ENCODE measurements at regions not wholly inside any gene's neighbourhood (a gene's known extent, or its start where the extent isn't known, plus 50 kb on each side); places are given as distances from the start of the nearest gene placed in this dataset.

- Histone ChIP-seq H3K4me3 (no peak overlapping the region), H3K4me1 (no peaks in the 10 kb centered on the region), H3K27me3 (replicated peaks in 1 of 7) (no peaks in the 10 kb centered on the region), H3K36me3 (no peaks in the 10 kb centered on the region), H3K9me3 (no peaks in the 10 kb centered on the region), H3K27ac (no peak overlapping the region)
- TF ChIP-seq POLR2A (IDR thresholded peaks at IDR 0.05) (no peak), POLR2AphosphoS5 (IDR thresholded peaks at IDR 0.05) (no peak), CTCF (IDR thresholded peaks at IDR 0.05 in 8 of 11, conservative IDR thresholded peaks at IDR 0.05 in 3 of 11) (no peak)
- no peak for DNase-seq
- intact Hi-C loops (cut with DNase I; ENCODE audit: low total_unique reads) = no loop called here
- 61 to 79% (median 66%) methylated on average over 2 of the region's 2 CpGs for WGBS, 5 donors
Measured at GRCh38 chr9:81776834-81777233, 87.5 kb upstream of the TLE1 start.

GRCh38 chr9:81777482-81777881 lies 88.1 kb upstream of the TLE1 start:
- TF ChIP-seq POLR2A (IDR thresholded peaks at IDR 0.05) (no peak), CTCF (IDR thresholded peaks at IDR 0.05 in 8 of 11, conservative IDR thresholded peaks at IDR 0.05 in 3 of 11) (no peak), POLR2AphosphoS5 (IDR thresholded peaks at IDR 0.05) (no peak)
- DNase-seq = no peak
- no peaks in the 10 kb centered on the region for H3K36me3 ChIP-seq
- intact Hi-C loops (cut with DNase I; ENCODE audit: low total_unique reads) = no loop called here
- 63 to 84% (median 74%) methylated on average over 3 of the region's 3 CpGs for WGBS, 5 donors
- no peak overlapping the region for H3K27ac ChIP-seq
- H3K9me3 ChIP-seq = no peaks in the 10 kb centered on the region
- no peaks in the 10 kb centered on the region for H3K27me3 ChIP-seq (replicated peaks in 1 of 7)
- no peaks in the 10 kb centered on the region for H3K4me1 ChIP-seq
- H3K4me3 ChIP-seq = no peak overlapping the region

- Histone ChIP-seq H3K36me3 (no peaks in the 10 kb centered on the region), H3K27ac (no peak overlapping the region), H3K27me3 (replicated peaks in 1 of 7) (no peaks in the 10 kb centered on the region), H3K9me3 (no peaks in the 10 kb centered on the region), H3K4me3 (no peak overlapping the region), H3K4me1 (no peaks in the 10 kb centered on the region)
- no peak for TF ChIP-seq CTCF (IDR thresholded peaks at IDR 0.05 in 8 of 11, conservative IDR thresholded peaks at IDR 0.05 in 3 of 11)
- no peak for TF ChIP-seq POLR2AphosphoS5 (IDR thresholded peaks at IDR 0.05)
- no peak for TF ChIP-seq POLR2A (IDR thresholded peaks at IDR 0.05)
- intact Hi-C loops (cut with DNase I; ENCODE audit: low total_unique reads) = no loop called here
- DNase-seq = no peak
- 64 to 91% (median 79%) methylated on average over 10 of the region's 10 CpGs for WGBS, 5 donors
Measured at GRCh38 chr9:81782313-81782995, 93.1 kb upstream of the TLE1 start.

GRCh38 chr9:81787747-81788632 lies 98.6 kb upstream of the TLE1 start:
- Histone ChIP-seq H3K36me3 (no peaks in the 10 kb centered on the region), H3K27ac (no peak overlapping the region), H3K4me3 (no peak overlapping the region), H3K27me3 (replicated peaks in 1 of 7) (no peaks in the 10 kb centered on the region), H3K9me3 (no peaks in the 10 kb centered on the region), H3K4me1 (peaks cover 0 to 6% (median 0%) of the 10 kb centered on the region in 6 donors)
- WGBS, 5 donors = 64 to 81% (median 76%) methylated on average over 4 of the region's 4 CpGs
- intact Hi-C loops (cut with DNase I; ENCODE audit: low total_unique reads) = no loop called here
- TF ChIP-seq CTCF (IDR thresholded peaks at IDR 0.05 in 8 of 11, conservative IDR thresholded peaks at IDR 0.05 in 3 of 11) = no peak
- TF ChIP-seq POLR2A (IDR thresholded peaks at IDR 0.05) = no peak
- no peak for TF ChIP-seq POLR2AphosphoS5 (IDR thresholded peaks at IDR 0.05)
- no peak for DNase-seq
